Fibroblast of peridontal ligament (primary cell): ENCODE measurements at regions not wholly inside any gene's neighbourhood (a gene's known extent, or its start where the extent isn't known, plus 50 kb on each side); places are given as distances from the start of the nearest gene placed in this dataset.
"Not testable (repeated sequence)": the region's sequence is repeated elsewhere in the genome, so short reads cannot be mapped to it uniquely, and the experiment has no call there.

Experiments
- DNase-seq: peaks from one replicate; pipeline ENCODE4 v3.0.0-alpha.2; 2010; ENCODE audit errors: extremely low read depth

DNA sequence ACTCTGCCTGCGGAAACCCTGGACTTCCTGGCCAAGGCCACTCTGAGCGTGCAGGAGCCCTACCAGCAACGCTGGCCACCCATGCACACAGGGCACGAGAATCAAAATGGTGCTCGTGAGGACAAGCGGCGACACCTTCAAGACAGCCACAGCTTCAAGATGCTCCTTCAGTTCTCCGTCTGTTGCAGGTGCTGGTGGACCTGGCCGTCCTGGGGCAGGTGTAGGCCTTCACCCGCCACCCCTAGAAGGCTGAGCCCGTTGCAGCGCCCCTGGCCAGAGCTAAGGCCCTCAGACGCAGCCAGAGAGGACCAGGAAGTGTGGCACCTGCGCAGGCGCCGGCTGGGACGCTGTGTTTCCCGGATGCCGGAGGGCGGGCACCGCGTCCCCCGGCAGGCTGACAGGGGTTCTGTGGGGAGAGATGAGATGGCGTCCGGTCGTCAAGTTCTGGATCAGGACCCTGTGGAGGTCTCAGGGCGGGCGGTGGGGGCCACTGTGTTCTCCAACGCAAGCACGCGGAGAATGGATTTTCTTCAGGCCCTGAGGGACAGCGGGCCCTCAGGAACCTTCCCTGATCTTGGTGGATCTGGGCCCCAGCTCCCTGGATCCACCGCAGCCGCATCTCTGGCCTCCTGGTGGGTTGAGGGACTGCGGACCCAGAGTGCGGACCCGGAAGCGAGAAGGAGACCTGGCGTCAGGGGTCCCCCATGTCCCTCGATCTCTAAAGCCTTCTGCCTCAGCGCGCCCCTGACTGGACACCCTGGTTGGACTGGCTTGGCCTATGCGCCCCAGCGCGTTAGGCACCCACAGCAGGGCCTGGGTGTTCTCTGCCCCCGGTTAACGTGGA lies 1770.8 kb upstream of the CDH9 start:
- no peak for DNase-seq

DNA sequence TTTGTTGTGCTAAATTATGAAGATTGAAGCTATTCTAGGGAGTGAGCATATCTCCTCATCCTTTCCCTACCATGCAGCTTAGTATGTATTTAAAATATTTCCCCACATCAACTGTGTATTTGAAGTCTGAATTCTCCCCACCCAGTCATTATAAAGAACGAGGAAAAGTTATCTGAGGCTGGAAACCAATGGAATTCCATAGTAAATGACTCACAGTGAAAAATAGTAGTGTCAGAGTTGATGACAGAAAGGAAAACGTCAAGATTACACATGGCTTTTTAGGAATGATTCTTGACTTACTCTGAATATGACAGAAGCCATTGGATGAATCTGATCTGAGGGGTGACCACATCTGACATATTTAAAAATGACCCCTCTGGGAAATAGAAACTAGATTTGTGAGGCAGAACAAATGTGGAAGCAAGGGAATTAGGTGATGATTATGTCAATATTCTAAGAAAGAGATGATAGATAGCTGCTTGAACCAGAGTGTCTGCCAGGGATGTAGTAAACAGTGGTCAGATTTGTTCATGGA lies 1768.9 kb upstream of the CDH9 start:
- no peak for DNase-seq

DNA sequence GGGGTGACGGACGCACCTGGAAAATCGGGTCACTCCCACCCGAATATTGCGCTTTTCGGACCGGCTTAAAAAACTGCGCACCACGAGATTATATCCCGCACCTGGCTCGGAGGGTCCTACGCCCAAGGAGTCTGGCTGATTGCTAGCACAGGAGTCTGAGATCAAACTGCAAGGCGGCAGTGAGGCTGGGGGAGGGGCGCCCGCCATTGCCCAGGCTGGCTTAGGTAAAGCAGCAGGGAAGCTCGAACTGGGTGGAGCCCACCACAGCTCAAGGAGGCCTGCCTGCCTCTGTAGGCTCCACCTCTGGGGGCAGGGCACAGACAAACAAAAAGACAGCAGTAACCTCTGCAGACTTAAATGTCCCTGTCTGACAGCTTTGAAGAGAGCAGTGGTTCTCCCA lies 1760.6 kb upstream of the CDH9 start:
- DNase-seq, result not testable (repeated sequence)

DNA sequence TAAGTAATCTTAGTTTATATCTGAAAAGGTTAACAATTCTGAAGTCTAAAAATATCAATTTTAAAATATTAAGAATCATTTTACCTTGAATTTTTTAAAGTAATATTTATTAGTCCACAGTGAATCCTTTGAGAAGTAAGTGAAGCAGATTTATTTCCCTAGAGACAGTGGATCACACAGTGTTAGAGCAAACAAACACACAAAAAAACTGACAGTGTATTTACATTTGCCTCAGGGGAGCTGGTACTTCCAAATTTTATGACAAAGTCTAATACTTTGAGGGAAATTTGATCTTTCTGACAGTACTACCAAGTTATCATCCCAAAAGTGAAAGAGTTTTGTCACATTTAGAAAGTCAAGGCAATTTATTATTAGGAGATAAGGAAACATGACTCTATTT lies 1750.6 kb upstream of the CDH9 start:
- no peak for DNase-seq

DNA sequence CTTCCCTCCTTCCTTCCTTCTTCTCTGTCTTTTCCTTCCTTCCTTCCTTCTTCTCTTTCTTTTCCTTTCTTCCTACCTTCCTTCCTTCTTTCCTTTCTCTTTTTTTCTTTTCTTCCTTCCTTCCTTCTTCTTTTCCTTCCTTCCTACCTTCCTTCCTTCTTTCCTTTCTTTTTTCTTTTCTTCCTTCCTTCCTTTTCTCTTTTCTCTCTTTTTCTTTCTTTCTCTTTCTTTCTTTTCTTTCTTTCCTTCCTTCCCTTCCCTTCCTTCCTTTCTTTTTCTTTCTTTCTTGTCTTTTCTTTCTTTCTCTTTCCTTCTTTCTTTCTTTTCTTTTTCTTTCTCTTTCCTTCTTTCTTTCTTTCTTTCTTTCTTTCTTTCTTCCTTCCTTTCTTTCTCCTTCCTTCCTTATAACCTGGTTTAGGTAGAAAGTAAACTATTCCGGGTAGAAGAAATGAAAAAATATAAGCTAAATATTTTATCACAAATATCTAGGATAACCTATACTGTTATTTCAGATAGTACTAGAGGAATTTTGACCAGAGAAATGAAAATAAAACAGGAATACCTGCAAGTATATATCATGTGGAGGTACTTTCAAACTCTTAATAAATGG lies 1741.8 kb upstream of the CDH9 start:
- DNase-seq, result no peak

DNA sequence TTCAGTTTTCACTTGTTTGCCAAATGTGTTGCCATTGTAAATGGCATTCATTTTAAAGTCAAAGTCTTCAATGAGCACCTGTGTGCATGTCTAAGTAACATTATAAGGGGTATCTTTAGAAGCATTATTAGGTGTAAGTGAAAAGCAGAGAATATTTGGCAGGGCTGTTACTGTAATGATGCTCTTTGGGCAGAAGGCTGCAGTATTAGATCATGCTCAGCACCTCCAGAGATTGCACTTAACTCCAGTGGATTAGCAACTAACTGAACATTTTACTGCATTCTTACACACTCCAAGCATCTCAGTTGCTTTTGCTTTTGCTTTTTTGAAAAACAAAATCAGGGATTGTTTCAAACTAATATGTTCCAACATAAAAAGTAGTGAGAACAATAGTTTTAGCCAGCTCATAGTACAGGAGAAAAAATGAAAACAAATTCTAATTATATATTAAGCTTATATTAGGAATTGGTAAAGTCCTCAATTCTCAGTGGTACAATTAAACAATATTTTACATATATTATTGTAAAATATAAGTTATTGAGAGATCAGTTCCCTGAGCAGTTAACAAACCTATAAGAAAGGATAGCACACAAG lies 1740.9 kb upstream of the CDH9 start:
- no peak for DNase-seq

DNA sequence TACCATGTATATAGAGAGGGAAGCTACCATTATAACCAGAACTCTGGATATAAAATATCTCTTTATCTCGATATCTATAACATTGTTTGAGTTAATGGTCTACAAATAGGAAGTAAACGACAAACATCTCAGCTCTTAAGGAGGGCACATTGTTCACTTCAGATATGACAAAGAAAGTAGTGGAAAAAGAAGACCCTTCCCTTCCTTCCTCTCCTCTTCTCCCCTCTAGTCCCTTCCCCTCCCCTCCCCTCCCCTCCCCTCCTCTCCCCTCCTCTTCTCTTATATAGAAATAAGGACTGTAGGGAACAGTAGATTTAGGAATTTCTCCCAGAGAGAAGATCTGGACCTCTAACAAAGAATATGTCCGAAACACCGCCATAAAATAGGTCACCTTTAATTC lies 1731.9 kb upstream of the CDH9 start:
- DNase-seq, result no peak

DNA sequence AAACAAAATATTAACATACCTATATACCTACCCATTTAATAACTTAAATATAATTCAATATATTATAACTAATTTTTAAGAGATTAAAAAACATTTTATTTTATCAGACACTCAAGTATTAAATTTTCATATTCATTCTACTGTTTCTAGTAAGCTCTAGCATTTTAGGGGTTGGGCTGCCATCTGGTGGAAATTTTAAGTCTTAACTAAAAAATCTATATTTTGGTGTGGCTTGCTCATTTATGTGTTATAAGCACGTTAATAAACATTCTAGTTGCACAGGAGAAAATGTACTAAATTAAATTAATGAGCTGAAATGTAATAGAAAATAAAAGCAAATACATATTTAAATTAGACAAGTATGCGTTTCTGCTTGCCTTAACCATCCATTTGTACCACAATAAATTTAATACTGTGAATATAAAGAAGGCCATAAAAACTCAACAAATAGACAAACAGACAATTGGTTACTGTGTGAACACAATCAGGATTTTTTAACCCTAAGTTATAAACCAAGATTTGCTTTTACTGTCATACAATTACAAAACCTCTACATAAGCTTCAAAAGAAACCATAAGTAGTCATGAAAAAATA lies 1728.3 kb upstream of the CDH9 start:
- DNase-seq, result peak; percentile 61

DNA sequence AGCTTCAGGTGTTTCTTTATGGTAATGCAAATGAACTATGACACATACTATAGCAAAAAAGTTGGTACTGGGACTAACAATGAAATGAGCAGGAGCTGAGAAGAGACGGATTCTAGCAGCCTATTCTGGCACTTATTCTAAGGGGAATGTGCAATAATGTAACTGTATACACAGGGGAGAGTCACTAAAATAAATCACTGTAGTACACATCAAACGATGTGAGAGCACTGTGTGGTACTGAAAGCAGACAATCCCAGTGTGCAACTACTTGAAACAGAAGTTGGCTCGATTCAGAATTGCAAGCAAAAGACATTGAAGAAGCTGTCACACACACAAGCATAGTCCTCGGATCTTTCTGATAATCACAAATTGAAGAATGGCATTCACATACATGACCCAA lies 1713.0 kb upstream of the CDH9 start:
- no peak for DNase-seq

DNA sequence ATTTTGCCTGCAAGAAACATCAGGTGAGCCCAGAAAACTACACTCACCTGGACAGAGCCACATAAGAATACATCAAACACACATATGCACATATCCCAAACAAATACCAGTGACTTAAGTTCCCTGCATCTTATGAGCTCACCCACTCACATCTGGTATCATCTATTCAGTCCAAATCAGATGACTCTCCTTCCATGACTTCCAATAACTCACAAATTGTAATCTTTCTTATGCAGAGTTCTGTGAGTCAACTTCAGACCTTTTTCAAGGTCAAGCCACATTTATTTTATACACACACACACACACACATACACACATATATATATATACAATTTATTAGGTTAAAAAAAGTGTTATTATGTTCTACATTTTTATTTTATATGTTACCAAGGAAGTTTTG lies 1711.9 kb upstream of the CDH9 start:
- peak; percentile 5 for DNase-seq

DNA sequence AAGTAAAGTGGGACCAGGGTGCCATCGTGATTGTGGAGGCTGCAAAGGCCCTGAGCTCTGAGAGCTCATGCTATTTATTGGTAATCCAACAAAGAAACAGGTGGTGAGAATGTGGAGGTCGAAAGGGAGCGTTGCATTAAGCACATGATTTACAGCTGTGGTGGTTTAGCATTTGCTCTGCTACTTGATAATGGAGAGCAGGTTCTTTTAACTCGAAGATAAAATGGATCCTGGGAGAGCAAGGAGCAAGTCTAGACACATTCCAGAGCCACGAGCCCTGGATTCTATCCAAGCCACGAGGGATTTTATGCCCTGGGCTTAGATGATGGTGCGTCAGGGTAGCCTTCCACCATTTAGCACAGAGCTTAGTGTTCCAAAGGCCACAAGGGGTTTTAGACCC lies 1710.1 kb upstream of the CDH9 start:
- no peak for DNase-seq

DNA sequence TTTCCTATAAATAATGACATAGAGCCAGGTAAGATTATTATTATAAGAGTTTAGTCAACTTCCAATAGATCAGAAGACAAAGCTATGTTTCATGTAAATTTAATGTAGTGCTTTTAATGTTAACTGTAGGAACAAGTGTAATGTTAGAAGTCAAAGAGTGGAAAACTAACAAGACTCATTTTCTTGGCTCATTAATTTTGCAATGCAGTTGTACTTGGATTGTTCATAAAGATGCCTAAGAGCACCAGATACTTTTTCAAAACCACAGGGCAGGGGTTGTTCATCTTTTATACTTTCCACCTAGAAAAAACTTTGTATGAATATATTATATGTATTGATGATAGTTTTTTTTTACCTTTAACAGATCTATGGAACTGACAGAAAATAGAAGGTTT lies 1705.3 kb upstream of the CDH9 start:
- no peak for DNase-seq

DNA sequence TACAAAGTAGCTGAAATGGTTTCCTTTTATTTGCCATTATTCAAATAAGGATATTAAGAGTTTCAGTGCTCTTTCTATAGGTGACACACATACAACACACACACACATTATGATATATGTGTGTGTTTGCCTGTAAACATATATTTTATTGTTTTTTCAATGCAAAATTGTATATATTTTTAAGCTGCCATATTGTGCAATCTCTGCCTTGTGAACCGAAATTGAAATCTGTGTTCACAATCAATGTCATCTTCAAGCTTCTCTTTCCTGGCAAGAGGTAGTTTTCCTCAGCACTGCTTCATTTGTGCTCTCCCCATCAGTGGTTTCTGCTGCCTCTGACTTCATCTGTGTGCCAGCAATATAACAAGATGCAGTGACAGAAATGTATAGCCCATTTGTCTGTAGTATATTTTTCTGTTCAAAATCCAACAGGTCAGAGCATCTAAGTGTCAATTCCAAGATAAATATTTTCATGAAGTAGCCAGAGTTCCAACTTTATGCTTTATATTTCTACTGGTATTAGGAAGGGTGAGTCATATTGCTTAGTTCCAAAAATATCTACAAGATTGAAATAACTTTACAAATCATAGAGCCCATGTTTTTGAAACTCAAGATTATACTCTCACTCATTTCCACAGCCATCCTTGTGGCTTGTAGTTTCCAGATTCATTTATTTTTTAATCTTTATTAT lies 1704.8 kb upstream of the CDH9 start:
- peak; percentile 4 for DNase-seq

DNA sequence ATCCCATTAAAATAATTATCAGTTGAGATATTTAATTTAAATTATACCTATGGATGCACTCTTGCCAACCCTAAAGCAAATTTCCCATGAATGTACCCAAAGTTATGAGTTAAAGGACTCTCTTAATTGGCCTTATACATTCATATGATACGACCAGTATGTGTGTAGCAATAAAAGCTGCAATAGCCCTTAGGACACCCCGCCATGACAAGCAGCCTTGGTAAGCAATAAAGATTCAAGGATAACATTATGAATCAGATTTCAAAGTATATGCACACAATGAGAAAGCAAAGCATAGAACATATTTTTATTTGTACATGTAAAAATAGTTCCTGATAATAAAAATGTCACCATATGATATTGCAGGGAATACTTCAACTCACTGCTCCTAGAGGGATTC lies 1699.3 kb upstream of the CDH9 start:
- DNase-seq, result no peak

DNA sequence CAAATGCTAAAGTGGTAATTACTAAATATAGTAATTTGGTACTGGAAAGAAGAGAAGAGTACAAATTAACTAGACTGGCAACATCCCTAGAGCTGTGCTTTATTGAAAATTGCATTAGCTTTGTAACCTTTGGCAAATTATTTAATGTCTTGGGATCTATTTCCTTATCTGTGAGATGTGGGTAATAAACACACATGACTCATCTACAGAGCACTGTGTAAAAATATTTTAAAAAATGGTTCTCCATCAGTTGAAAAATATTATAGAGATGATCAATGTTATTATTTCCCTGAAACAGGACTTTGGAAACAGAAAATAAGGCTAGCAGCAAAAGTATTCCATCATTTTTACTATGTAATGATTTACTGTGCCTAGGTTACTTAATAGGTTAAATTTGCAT lies 1698.8 kb upstream of the CDH9 start:
- no peak for DNase-seq

DNA sequence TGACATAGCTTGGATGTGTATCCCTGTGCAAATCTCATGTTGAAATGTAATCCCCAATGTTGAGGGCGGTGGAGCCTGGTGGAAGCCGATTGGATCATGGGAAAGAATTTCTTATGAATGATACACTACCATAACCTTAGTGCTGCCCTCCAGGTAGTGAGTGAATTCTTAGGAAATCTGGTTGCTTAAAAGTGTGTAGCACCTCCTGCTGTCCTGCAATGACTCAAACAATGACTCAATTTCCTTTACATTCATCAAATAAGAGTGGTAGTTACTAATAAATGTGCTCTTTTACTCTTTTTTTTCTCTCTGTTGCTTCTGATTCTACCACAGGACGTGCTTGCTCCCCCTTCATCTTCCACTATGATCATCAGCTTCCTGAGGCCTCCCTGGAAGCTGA lies 1696.0 kb upstream of the CDH9 start:
- no peak for DNase-seq

DNA sequence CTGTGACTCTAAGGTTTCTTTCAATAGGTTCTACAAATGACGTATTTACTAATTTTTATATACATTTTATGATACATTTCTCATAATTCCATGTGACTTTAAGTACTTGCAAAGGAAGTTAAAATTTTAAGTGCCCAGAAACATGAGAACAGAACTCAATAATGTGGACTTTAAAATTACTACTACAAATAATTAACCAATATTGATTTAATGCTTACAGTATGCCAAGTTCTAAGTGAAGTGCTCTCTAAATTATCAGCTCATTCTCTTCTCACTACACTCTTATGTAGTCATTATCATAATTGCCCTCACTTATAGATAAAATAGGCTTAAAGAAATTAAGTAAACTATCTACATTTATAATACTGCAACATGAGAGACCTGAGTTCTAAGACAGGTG lies 1690.7 kb upstream of the CDH9 start:
- no peak for DNase-seq

DNA sequence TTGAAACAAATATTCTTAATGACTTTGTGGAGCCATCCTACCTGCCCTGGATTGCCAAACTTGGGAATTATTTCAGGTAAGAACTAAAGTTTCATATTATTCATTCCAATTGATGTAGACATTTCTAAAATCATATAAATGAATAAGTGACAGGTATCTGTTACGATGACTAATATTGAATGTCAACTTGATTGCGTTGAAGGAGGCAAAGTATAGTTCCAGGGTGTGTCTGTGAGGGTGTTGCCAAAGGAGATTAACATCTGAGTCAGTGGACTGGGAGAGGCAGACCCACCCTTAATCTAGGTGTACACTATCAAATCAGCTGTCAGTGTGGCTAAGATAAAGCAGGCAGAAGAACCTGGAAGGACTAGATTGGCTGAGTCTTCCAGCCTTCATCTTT lies 1688.4 kb upstream of the CDH9 start:
- no peak for DNase-seq

DNA sequence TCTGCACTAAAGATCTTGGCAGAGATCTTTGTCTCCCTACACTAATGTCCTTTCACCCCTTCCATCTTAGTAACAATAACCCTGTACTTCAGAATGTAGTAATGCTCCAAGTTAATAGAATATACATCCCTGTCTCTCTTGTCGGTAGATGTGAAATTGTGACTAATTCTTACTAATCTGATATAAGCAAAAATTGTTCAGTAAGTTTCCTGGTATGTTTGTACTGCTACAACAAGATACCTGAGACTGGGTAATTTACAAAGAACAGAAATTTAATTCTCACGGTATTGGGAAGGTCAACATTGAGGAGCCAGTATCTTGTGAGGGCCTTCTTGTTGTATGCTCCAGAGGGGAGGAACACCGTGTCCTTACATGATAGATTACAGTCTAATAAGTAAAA lies 1686.6 kb upstream of the CDH9 start:
- DNase-seq, result no peak

DNA sequence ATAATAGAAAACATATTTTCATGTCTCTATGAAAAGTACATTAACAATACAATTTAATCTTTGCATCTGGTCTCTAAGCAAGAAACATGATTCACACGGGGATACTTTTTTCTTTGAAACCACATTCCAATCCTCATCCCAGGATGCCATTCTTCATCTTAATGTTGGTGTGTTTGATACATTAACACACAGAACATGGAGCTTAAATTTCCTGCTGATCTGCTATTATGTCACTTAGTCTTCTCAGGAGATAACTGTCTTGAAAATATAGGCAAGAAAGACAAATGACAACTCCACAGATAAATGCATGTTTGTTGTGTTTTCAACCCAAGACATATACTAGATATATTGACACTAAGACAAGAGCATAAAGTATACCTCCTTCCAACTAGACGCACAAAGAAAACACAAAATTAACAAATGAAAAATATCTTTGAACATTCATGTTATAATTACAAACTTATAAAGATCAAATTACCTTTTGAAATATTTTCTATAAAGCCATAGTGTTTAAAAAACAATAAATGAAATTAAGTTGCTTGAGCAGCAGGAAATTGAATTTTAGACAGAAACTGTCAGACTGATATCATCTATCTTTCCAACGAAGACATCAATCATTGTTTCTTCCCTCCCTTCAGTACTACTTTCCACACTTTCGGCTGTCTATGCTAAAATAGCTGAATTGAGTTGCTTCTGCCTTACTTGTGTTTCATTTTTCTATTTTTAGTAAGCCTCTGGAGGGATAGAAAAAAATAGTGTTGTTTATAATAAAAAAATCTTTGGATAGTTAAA lies 1676.7 kb upstream of the CDH9 start:
- no peak for DNase-seq

DNA sequence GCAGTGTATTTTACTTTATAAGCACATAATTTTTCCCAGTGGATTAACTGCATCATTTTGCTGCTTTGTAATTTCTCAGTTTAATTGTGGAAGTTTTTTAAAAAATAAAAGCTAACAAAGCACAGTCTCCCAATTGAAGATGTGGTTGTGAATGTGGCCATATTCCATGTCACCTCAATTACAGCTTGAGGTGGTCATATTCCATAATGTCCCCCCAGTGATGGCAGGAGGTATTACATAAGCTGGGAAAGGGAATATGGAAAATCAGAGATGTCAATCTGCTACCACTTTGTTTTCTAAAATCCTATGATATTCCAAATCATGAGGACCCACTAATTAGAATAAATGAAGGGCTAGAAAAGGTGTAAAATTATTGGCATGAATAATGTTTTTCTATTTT lies 1672.0 kb upstream of the CDH9 start:
- DNase-seq, result no peak
